ENCODE measurements at regions not wholly inside any gene's neighbourhood (a gene's known extent, or its start where the extent isn't known, plus 50 kb on each side); places are given as distances from the start of the nearest gene placed in this dataset.

DNA sequence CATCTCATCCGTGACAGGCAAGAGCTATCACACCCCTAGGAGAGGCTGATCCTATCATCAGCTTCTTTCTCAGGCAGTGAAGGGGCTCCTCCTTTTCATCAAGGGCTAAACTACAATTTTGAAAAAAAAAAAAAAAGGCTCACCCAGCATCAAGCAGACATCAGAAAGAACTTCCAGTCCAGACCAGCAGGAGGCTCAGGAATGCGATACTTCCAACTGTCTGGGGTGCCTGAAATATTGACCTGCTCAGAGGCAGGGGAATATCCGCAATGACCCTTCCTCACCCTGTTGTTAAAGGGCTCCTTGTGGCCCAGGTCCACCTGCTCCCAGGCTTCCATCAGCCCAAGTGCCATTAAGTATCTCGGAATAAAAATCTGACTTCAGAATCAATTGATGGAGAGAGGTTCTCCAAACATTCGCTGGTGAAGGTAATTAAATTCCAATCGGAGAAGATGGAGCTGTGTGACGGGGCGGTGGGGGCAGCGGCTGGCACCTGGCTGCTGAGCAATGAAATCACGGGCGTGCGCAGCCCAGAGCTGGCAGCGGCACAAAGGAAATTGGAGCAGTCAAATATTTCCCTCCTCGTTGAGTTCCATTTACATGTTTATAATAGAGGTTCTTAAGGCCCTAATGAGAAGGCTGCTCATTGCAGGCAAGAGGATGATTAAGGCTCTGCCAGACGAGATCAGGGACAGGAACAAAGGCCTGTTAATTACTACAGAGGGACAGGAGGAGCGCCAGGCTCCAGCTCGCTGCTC, 69.0 kb upstream of the THY1 start:
- TF ChIP-seq, protein P1, sequence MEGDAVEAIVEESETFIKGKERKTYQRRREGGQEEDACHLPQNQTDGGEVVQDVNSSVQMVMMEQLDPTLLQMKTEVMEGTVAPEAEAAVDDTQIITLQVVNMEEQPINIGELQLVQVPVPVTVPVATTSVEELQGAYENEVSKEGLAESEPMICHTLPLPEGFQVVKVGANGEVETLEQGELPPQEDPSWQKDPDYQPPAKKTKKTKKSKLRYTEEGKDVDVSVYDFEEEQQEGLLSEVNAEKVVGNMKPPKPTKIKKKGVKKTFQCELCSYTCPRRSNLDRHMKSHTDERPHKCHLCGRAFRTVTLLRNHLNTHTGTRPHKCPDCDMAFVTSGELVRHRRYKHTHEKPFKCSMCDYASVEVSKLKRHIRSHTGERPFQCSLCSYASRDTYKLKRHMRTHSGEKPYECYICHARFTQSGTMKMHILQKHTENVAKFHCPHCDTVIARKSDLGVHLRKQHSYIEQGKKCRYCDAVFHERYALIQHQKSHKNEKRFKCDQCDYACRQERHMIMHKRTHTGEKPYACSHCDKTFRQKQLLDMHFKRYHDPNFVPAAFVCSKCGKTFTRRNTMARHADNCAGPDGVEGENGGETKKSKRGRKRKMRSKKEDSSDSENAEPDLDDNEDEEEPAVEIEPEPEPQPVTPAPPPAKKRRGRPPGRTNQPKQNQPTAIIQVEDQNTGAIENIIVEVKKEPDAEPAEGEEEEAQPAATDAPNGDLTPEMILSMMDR (IDR thresholded peaks at IDR 0.05; ENCODE audit: insufficient read depth, low read depth, low read length) = peak; percentile 32
- no peak for TF ChIP-seq EZH2 (IDR thresholded peaks at IDR 0.05; ENCODE audit: insufficient read depth, low read length)
